ENCODE measurements at regions not wholly inside any gene's neighbourhood (a gene's known extent, or its start where the extent isn't known, plus 50 kb on each side); places are given as distances from the start of the nearest gene placed in this dataset.

DNA sequence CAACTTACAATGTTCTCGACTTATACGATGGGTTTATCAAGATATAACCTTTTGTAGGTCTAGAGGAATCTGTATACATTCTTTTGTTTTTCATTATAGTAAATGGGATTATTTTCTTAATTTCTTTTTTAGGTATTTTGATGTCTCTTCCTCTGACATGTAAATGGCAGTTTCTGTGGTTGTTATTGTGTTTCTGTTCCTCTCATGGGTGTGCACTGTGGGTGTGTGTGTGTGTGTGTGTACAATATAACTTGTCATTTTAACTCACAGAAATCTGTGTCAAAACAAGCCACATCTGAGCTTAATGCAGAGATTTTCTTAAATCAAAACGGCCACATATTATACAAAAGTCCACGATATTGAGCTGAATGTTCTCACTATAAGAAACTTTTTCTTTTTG, 1300.8 kb upstream of the B3GALT2 start:
- H3K9me3 ChIP-seq, result no peaks in the 10 kb centered on the region
- no peak for DNase-seq (ENCODE audit: low spot score in 2 of 2)
- no peaks in the 10 kb centered on the region for H3K4me1 ChIP-seq
- WGBS, result 90% methylated on average over 4 of the region's 4 CpGs
- no peaks in the 10 kb centered on the region for H3K36me3 ChIP-seq
- H3K4me3 ChIP-seq, result no peak overlapping the region
- H3K27ac ChIP-seq, result no peak overlapping the region
- no peaks in the 10 kb centered on the region for H3K27me3 ChIP-seq
- TF ChIP-seq, protein P1, sequence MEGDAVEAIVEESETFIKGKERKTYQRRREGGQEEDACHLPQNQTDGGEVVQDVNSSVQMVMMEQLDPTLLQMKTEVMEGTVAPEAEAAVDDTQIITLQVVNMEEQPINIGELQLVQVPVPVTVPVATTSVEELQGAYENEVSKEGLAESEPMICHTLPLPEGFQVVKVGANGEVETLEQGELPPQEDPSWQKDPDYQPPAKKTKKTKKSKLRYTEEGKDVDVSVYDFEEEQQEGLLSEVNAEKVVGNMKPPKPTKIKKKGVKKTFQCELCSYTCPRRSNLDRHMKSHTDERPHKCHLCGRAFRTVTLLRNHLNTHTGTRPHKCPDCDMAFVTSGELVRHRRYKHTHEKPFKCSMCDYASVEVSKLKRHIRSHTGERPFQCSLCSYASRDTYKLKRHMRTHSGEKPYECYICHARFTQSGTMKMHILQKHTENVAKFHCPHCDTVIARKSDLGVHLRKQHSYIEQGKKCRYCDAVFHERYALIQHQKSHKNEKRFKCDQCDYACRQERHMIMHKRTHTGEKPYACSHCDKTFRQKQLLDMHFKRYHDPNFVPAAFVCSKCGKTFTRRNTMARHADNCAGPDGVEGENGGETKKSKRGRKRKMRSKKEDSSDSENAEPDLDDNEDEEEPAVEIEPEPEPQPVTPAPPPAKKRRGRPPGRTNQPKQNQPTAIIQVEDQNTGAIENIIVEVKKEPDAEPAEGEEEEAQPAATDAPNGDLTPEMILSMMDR (IDR thresholded peaks at IDR 0.05), result no peak

- Histone ChIP-seq H3K36me3 (no peaks in the 10 kb centered on the region), H3K9me3 (no peaks in the 10 kb centered on the region), H3K4me1 (no peaks in the 10 kb centered on the region), H3K27ac (no peak overlapping the region), H3K27me3 (no peaks in the 10 kb centered on the region), H3K4me3 (no peak overlapping the region)
- no peak for DNase-seq (ENCODE audit: low spot score in 2 of 2)
- TF ChIP-seq, protein P1 (IDR thresholded peaks at IDR 0.05), result no peak
- TF ChIP-seq POLR2AphosphoS5 (IDR thresholded peaks at IDR 0.05) (no peak), EP300 (IDR thresholded peaks at IDR 0.05) (no peak), POLR2A (IDR thresholded peaks at IDR 0.05) (no peak)
Observed at GRCh38 chr1:194485432-194485831, 1299.0 kb upstream of the B3GALT2 start.

DNA sequence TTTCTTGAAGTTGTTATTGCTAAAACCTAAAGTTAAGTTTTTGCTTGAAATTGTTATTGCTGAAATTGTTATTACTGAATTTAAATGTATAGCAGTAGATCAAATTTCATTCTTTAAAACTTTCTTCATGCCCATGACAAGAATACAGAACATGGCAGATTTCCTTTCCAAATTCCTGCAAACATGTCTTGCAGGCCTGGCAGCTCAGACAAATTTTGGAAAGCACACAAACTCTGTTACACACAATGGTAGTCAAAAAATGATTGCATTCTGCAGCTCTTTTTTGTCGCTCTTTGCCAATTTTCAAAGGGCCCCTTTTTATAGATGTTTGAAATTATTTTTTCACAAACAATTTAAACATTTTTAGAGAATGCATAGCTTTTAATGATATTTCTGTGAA, 1292.3 kb upstream of the B3GALT2 start:
- TF ChIP-seq EP300 (IDR thresholded peaks at IDR 0.05), result no peak
- TF ChIP-seq POLR2AphosphoS5 (IDR thresholded peaks at IDR 0.05), result no peak
- TF ChIP-seq, protein P1 (IDR thresholded peaks at IDR 0.05), result no peak
- TF ChIP-seq POLR2A (IDR thresholded peaks at IDR 0.05), result no peak
- 56% methylated on average over 1 of the region's 1 CpG for WGBS

GRCh38 chr1:194477908-194478307, 1291.5 kb upstream of the B3GALT2 start:
- Histone ChIP-seq H3K27ac (no peak overlapping the region), H3K4me1 (no peaks in the 10 kb centered on the region)

More for the DNA sequence above, 1292.3 kb upstream of the B3GALT2 start:
- Histone ChIP-seq H3K4me1 (no peaks in the 10 kb centered on the region), H3K4me3 (no peak overlapping the region), H3K27ac (no peak overlapping the region), H3K27me3 (no peaks in the 10 kb centered on the region), H3K36me3 (no peaks in the 10 kb centered on the region), H3K9me3 (no peaks in the 10 kb centered on the region)
- DNase-seq (ENCODE audit: low spot score in 2 of 2), result no peak

DNA sequence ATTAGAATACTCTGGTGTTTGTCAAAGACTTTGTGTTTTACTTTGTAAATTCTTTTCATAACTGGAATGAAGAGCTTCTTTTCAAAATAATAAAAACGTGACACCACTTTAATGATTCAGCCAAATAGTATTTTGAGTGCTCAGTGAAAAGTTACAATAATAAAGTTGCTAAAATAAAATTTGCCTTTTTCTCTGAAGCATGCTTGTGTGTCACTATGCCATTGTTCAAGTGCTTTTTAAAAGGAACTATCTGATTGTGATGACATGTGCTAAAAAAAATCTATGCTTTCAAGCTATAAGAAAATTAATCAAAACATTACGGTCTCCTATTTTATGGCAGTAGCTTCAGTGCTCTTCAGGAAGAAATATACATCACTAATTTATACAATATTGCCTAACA, 1290.5 kb upstream of the B3GALT2 start:
- Histone ChIP-seq H3K4me1 (no peaks in the 10 kb centered on the region), H3K9me3 (no peaks in the 10 kb centered on the region), H3K27ac (no peak overlapping the region), H3K4me3 (no peak overlapping the region), H3K36me3 (no peaks in the 10 kb centered on the region), H3K27me3 (no peaks in the 10 kb centered on the region)
- 46% methylated on average over 2 of the region's 2 CpGs for WGBS
- TF ChIP-seq EP300 (IDR thresholded peaks at IDR 0.05) (no peak), POLR2AphosphoS5 (IDR thresholded peaks at IDR 0.05) (no peak), POLR2A (IDR thresholded peaks at IDR 0.05) (no peak)
- TF ChIP-seq, protein P1 (IDR thresholded peaks at IDR 0.05), result no peak
- no peak for DNase-seq (ENCODE audit: low spot score in 2 of 2)

More at GRCh38 chr1:194477908-194478307, 1291.5 kb upstream of the B3GALT2 start:
- no peak for DNase-seq (ENCODE audit: low spot score in 2 of 2)
- Histone ChIP-seq H3K27me3 (no peaks in the 10 kb centered on the region), H3K4me3 (no peak overlapping the region), H3K36me3 (no peaks in the 10 kb centered on the region), H3K9me3 (no peaks in the 10 kb centered on the region)
- no peak for TF ChIP-seq EP300 (IDR thresholded peaks at IDR 0.05)
- TF ChIP-seq POLR2AphosphoS5 (IDR thresholded peaks at IDR 0.05), result no peak
- TF ChIP-seq, protein P1 (IDR thresholded peaks at IDR 0.05), result no peak
- no peak for TF ChIP-seq POLR2A (IDR thresholded peaks at IDR 0.05)
